Upper lobe of left lung (tissue), 6 donors: ENCODE measurements at regions not wholly inside any gene's neighbourhood (a gene's known extent, or its start where the extent isn't known, plus 50 kb on each side); places are given as distances from the start of the nearest gene placed in this dataset.

Source experiments
- ATAC-seq, 2 donors: fragments of 200-7000 bp; cut with Tn5 transposase; one replicate each; pipeline ENCODE4 v1.9.1; 2022; ENCODE audit warnings: mild to moderate bottlenecking in 2 of 2, moderate library complexity in 2 of 2; ENCODE audit not compliant: low FRiP score in 2 of 2
- DNase-seq, 2 donors: peaks; one replicate each; pipeline ENCODE4 v3.0.0-alpha.2; 2019 to 2020
- H3K27ac ChIP-seq, 4 donors: fragments of 200-600 bp; sonication (generic); one replicate each; pipeline ENCODE4 v1.5.1; 2016 to 2019
- H3K27me3 ChIP-seq, 4 donors: fragments of 200-600 bp; sonication (generic); one replicate each; pipeline ENCODE4 v1.5.1; 2017 to 2019
- H3K36me3 ChIP-seq, 4 donors: fragments of 200-600 bp; sonication (generic); one replicate each; pipeline ENCODE4 v1.5.1; 2016 to 2019
- H3K4me1 ChIP-seq, 4 donors: fragments of 200-600 bp; sonication (generic); one replicate each; pipeline ENCODE4 v1.5.1; 2018 to 2019
- H3K4me3 ChIP-seq, 4 donors: fragments of 200-600 bp; sonication (generic); one replicate each; pipeline ENCODE4 v1.5.1; 2017 to 2019; ENCODE audit warnings: mild to moderate bottlenecking in 2 of 4, moderate library complexity in 1 of 4
- H3K9me3 ChIP-seq, 4 donors: fragments of 200-600 bp; sonication (generic); one replicate each; pipeline ENCODE4 v1.5.1; 2018 to 2019
- CTCF ChIP-seq, 6 experiments: fragments of 450-650 bp in 4 of 6; fragments of 200-600 bp in 2 of 6; sonication (generic) in 2 of 6; IDR thresholded peaks; one replicate each; pipeline ENCODE4 v1.5.1; 2016 to 2019; ENCODE audit warnings: antibody characterized with exemption in 6 of 6
- EP300 ChIP-seq, 4 donors: sonication (generic); formaldehyde crosslinking; IDR thresholded peaks; one replicate each; pipeline ENCODE4 v1.5.1; 2017; ENCODE audit warnings: antibody characterized with exemption in 4 of 4, control low read depth in 2 of 4
- POLR2A ChIP-seq, 4 donors: fragments of 450-650 bp; IDR thresholded peaks; one replicate each; pipeline ENCODE4 v1.5.1; 2016 to 2017; ENCODE audit warnings: antibody characterized with exemption in 4 of 4, mild to moderate bottlenecking in 2 of 4
- POLR2AphosphoS5 ChIP-seq, 2 donors: sonication (generic); formaldehyde crosslinking; IDR thresholded peaks; one replicate each; pipeline ENCODE4 v1.5.1; 2017; ENCODE audit warnings: antibody characterized with exemption in 2 of 2
- WGBS, 2 donors: methylation state at CpG; one replicate each; pipeline ENCODE4 v1.1.5; 2017 to 2018; 5-methylcytosine and 5-hydroxymethylcytosine counted together
- donor health status: DM: no; HTN: no; CAD: no; lungs with moderate emphysema.
- donor health status: DM: no; HTN: yes; CAD: no; lungs with severe emphysema.

DNA sequence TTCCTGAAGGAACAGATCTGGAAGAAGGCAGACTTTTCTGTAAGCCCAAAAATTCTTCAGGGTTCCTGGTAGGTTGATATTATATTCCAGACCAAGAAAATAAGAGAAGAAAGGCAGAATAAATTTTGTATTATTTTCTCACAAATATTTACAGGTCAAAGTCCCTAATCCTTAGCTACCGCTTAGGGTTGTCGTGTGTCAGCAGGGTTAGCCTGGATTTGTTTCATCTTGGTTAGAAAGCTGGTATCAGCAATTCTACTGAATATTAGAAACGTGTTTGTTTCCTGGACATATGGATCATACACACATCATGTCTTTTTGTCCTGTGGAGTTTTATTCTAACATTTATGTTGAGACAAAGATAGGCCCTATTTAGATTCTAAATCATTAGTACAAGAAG, 232.9 kb upstream of the CXXC4 start:
- Histone ChIP-seq H3K4me1 (no peaks in the 10 kb centered on the region), H3K36me3 (no peaks in the 10 kb centered on the region), H3K27ac (no peak overlapping the region), H3K27me3 (no peaks in the 10 kb centered on the region), H3K4me3 (no peak overlapping the region), H3K9me3 (no peaks in the 10 kb centered on the region)
- ATAC-seq (no peak), DNase-seq (no peak)
- TF ChIP-seq POLR2A (IDR thresholded peaks at IDR 0.05) (no peak), EP300 (IDR thresholded peaks at IDR 0.05) (no peak), POLR2AphosphoS5 (IDR thresholded peaks at IDR 0.05) (no peak), CTCF (IDR thresholded peaks at IDR 0.05) (no peak)
- WGBS, 2 donors: 82 to 86% methylated on average over 3 of the region's 3 CpGs

GRCh38 chr4:104728380-104729122, 233.9 kb upstream of the CXXC4 start:
- Histone ChIP-seq H3K4me1 (no peaks in the 10 kb centered on the region), H3K4me3 (no peak overlapping the region), H3K27me3 (no peaks in the 10 kb centered on the region), H3K9me3 (no peaks in the 10 kb centered on the region), H3K27ac (no peak overlapping the region), H3K36me3 (no peaks in the 10 kb centered on the region)
- no peak for DNase-seq
- 69 to 85% methylated on average over 3 of the region's 3 CpGs for WGBS, 2 donors
- ATAC-seq: no peak
- TF ChIP-seq CTCF (IDR thresholded peaks at IDR 0.05): no peak

GRCh38 chr4:104732766-104733165, 238.1 kb upstream of the CXXC4 start:
- H3K4me1 ChIP-seq: no peaks in the 10 kb centered on the region
- no peaks in the 10 kb centered on the region for H3K36me3 ChIP-seq
- no peak overlapping the region for H3K4me3 ChIP-seq
- H3K9me3 ChIP-seq: no peaks in the 10 kb centered on the region
- ATAC-seq (no peak), DNase-seq (no peak)
- H3K27ac ChIP-seq: no peak overlapping the region
- H3K27me3 ChIP-seq: no peaks in the 10 kb centered on the region
- no peak for TF ChIP-seq CTCF (IDR thresholded peaks at IDR 0.05)
- TF ChIP-seq POLR2AphosphoS5 (IDR thresholded peaks at IDR 0.05): no peak

DNA sequence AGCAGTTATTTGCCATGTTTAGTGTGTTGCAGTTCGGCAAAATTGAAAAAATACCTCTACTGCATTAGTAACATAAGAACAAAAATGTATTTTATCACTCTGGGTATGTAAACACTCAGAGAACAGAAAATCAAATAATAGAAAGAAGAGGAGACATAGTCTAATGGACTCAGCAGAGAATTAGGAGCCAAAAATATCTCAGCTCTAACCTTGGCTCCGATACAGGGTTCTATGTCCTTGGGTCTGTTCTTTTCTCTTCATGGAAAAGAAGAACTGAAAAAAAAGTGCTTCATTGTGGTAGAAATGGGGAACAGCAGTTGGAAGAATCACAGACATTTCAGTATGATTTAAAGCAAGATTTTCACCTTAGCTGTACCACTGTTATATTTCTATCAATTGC, 240.5 kb upstream of the CXXC4 start:
- no peak overlapping the region for H3K27ac ChIP-seq
- H3K9me3 ChIP-seq: no peaks in the 10 kb centered on the region
- TF ChIP-seq CTCF (IDR thresholded peaks at IDR 0.05) (no peak), POLR2AphosphoS5 (IDR thresholded peaks at IDR 0.05) (no peak), POLR2A (IDR thresholded peaks at IDR 0.05) (no peak), EP300 (IDR thresholded peaks at IDR 0.05) (no peak)
- no peaks in the 10 kb centered on the region for H3K27me3 ChIP-seq
- 50 to 60% methylated on average over 2 of the region's 2 CpGs for WGBS, 2 donors
- no peaks in the 10 kb centered on the region for H3K4me1 ChIP-seq
- H3K36me3 ChIP-seq: no peaks in the 10 kb centered on the region
- ATAC-seq (no peak), DNase-seq (no peak)
- no peak overlapping the region for H3K4me3 ChIP-seq

DNA sequence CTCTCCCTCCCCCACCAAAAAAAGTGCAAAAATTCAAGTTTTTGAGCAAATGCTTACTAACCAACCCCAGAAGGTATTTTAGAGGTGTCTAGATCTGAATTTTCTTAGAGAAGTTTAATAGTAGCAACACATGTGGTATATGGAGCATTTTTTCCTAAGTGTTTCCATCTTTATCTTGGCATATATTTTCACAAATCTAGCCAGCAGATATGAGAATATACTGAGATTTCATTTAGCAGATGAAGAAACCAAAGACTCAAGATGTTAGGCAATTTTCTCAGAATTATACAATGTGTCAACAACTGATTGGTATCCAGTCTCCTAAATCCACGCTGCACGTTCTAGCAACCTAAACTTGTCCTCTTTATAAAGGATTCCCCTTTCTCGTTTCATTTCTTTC, 245.5 kb upstream of the CXXC4 start:
- 72 to 82% methylated on average over 3 of the region's 3 CpGs for WGBS, 2 donors
- DNase-seq: no peak

More for the DNA sequence above, 245.5 kb upstream of the CXXC4 start:
- no peak for TF ChIP-seq EP300 (IDR thresholded peaks at IDR 0.05)
- no peak for TF ChIP-seq POLR2AphosphoS5 (IDR thresholded peaks at IDR 0.05)
- TF ChIP-seq POLR2A (IDR thresholded peaks at IDR 0.05): no peak
- no peak for TF ChIP-seq CTCF (IDR thresholded peaks at IDR 0.05)
- Histone ChIP-seq H3K4me3 (no peak overlapping the region), H3K27me3 (no peaks in the 10 kb centered on the region), H3K9me3 (no peaks in the 10 kb centered on the region), H3K36me3 (no peaks in the 10 kb centered on the region), H3K4me1 (no peaks in the 10 kb centered on the region), H3K27ac (no peak overlapping the region)
- ATAC-seq: no peak
